PC-3 (cell line): ENCODE measurements at regions not wholly inside any gene's neighbourhood (a gene's known extent, or its start where the extent isn't known, plus 50 kb on each side); places are given as distances from the start of the nearest gene placed in this dataset.
A peak's percentile ranks its signal among the peaks of the same experiment; 100 is the strongest.

Experiments
- ATAC-seq: fragments of 200-7000 bp; cut with Tn5 transposase; 2 replicates; pipeline ENCODE4 v1.9.1; 2020; ENCODE audit warnings: mild to moderate bottlenecking, moderate library complexity
- BruUV-seq: library from RNA; stranded (reverse); fragments of 400-500 nt; replicated peaks from 2 replicates; lab custom pipeline; 2021; lab: Mats Ljungman, UMichigan
- CTCF ChIA-PET: fragments of 300-600 bp; sonication (Branson Sonifier 250); formaldehyde crosslinking; loops from one replicate; lab custom pipeline; 2022; ENCODE audit warnings: antibody characterized with exemption; lab: Charles Lee
- POLR2A ChIA-PET: fragments of 300-600 bp; sonication (Branson Sonifier 250); formaldehyde crosslinking; loops from one replicate; lab custom pipeline; 2022; ENCODE audit warnings: antibody characterized with exemption; ENCODE audit not compliant: unreplicated experiment; lab: Charles Lee
- DNase-seq: peaks from one replicate; pipeline ENCODE4 v3.0.0-alpha.2; 2015
- H2AFZ ChIP-seq: fragments of 300-600 bp; sonication (generic); 2 replicates; pipeline ENCODE4 v1.6.0; 2016; ENCODE audit warnings: antibody characterized with exemption, low read length
- H3F3A ChIP-seq: fragments of 300-600 bp; sonication (generic); one replicate; pipeline ENCODE4 v1.6.0; 2017; ENCODE audit warnings: antibody characterized with exemption, low read length, control low read depth, mild to moderate bottlenecking; ENCODE audit not compliant: unreplicated experiment
- H3K27ac ChIP-seq: fragments of 300-600 bp; sonication (generic); 2 replicates; pipeline ENCODE4 v1.5.1; 2016; ENCODE audit warnings: mild to moderate bottlenecking, low read length
- H3K27me3 ChIP-seq: fragments of 300-600 bp; sonication (generic); 2 replicates; pipeline ENCODE4 v1.6.1; 2016; ENCODE audit warnings: low read length, mixed read lengths
- H3K36me3 ChIP-seq: fragments of 300-600 bp; sonication (generic); 2 replicates; pipeline ENCODE4 v1.6.1; 2016; ENCODE audit warnings: low read depth, mixed run types, low read length, mixed read lengths
- H3K4me1 ChIP-seq: fragments of 300-600 bp; sonication (generic); 2 replicates; pipeline ENCODE4 v1.5.1; 2016; ENCODE audit warnings: low read length; ENCODE audit not compliant: insufficient read depth
- H3K4me2 ChIP-seq: fragments of 300-600 bp; sonication (generic); 2 replicates; pipeline ENCODE4 v1.6.0; 2016; ENCODE audit warnings: low read length
- H3K4me3 ChIP-seq: fragments of 300-600 bp; sonication (generic); 2 replicates; pipeline ENCODE4 v1.5.1; 2016; ENCODE audit warnings: mild to moderate bottlenecking, low read length, mixed read lengths
- H3K79me2 ChIP-seq: fragments of 300-600 bp; sonication (generic); 2 replicates; pipeline ENCODE4 v1.6.1; 2017; ENCODE audit warnings: low read length, mixed read lengths
- H3K9ac ChIP-seq: fragments of 300-600 bp; sonication (generic); 2 replicates; pipeline ENCODE4 v1.6.0; 2016; ENCODE audit warnings: mild to moderate bottlenecking, low read length
- H3K9me2 ChIP-seq: fragments of 300-600 bp; sonication (generic); replicated peaks from 2 replicates; pipeline ENCODE4 v1.6.1; 2016; ENCODE audit warnings: mixed run types, low read length, mixed read lengths
- H3K9me3 ChIP-seq: fragments of 300-600 bp; sonication (generic); 2 replicates; pipeline ENCODE4 v1.6.1; 2016; ENCODE audit warnings: low read length, mixed read lengths
- H4K20me1 ChIP-seq: fragments of 300-600 bp; sonication (generic); 2 replicates; pipeline ENCODE4 v1.6.1; 2016; ENCODE audit warnings: low read length, mixed read lengths
- EZH2 ChIP-seq: fragments of 300-600 bp; sonication (generic); IDR thresholded peaks from one replicate; pipeline ENCODE4 v1.6.1; 2017; ENCODE audit warnings: antibody characterized with exemption, mild to moderate bottlenecking, low read length; ENCODE audit not compliant: unreplicated experiment
- EZH2phosphoT487 ChIP-seq: fragments of 300-600 bp; sonication (generic); IDR thresholded peaks from 2 replicates; pipeline ENCODE4 v1.6.1; 2018; ENCODE audit warnings: mild to moderate bottlenecking, antibody characterized with exemption, low read length, borderline replicate concordance
- intact Hi-C: fragments of 100-400 bp; cut with micrococcal nuclease; formaldehyde crosslinking; loops from 2 replicates; pipeline ENCODE4 v1.9.0; 2023
- TF ChIP-seq, protein P1 (sequence below): fragments of 300-600 bp; sonication (generic); conservative IDR thresholded peaks from 2 replicates; pipeline ENCODE4 v1.5.1; 2017; ENCODE audit warnings: antibody characterized with exemption, low read depth, mild to moderate bottlenecking, low read length

GRCh38 chr6:134690048-134690447, 259.9 kb downstream of the ALDH8A1 start:
- H3K9me2 ChIP-seq = no peaks in the 10 kb centered on the region
- no peaks in the 10 kb centered on the region for H3K36me3 ChIP-seq
- no peak overlapping the region for H3K4me3 ChIP-seq
- H3K79me2 ChIP-seq = no peaks in the 10 kb centered on the region
- DNase-seq (no peak), ATAC-seq (no peak)
- no peaks in the 10 kb centered on the region for H3F3A ChIP-seq
- POLR2A ChIA-PET = no interaction called here
- H3K9me3 ChIP-seq = no peaks in the 10 kb centered on the region
- H3K9ac ChIP-seq = no peak overlapping the region
- TF ChIP-seq EZH2 (no peak), EZH2phosphoT487 (no peak)
- TF ChIP-seq, protein P1, sequence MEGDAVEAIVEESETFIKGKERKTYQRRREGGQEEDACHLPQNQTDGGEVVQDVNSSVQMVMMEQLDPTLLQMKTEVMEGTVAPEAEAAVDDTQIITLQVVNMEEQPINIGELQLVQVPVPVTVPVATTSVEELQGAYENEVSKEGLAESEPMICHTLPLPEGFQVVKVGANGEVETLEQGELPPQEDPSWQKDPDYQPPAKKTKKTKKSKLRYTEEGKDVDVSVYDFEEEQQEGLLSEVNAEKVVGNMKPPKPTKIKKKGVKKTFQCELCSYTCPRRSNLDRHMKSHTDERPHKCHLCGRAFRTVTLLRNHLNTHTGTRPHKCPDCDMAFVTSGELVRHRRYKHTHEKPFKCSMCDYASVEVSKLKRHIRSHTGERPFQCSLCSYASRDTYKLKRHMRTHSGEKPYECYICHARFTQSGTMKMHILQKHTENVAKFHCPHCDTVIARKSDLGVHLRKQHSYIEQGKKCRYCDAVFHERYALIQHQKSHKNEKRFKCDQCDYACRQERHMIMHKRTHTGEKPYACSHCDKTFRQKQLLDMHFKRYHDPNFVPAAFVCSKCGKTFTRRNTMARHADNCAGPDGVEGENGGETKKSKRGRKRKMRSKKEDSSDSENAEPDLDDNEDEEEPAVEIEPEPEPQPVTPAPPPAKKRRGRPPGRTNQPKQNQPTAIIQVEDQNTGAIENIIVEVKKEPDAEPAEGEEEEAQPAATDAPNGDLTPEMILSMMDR = peak; percentile 21; the same call in 1 of the 2 replicates
- no peaks in the 10 kb centered on the region for H4K20me1 ChIP-seq
- H3K4me2 ChIP-seq = no peak overlapping the region
- H3K4me1 ChIP-seq = no peaks in the 10 kb centered on the region; the same call in 1 of the 2 replicates
- no peaks in the 10 kb centered on the region for H3K27me3 ChIP-seq
- intact Hi-C loops = no loop called here
- CTCF ChIA-PET = no interaction called here
- no peak overlapping the region for H2AFZ ChIP-seq
- BruUV-seq = no TSS peak
- no peak overlapping the region for H3K27ac ChIP-seq

DNA sequence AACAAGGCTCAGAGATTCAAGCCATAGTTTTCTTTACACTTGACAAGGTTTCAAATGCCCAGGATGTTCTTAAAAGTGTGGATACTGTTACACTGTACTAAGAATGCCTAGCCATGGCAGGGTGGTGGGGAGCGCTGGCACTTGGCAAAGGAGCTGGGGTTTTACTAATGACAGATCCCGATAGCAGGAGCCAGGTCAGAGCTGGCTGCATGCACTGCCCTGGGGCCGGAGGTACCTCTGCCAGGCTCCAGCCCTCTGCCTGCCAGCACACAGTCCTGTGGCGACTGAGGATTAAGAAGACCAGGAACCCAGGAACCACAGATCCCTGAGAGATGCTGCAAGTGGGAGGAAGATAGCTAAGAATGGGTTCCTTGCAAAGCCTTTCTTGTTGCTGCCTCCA, 260.3 kb downstream of the ALDH8A1 start:
- no peaks in the 10 kb centered on the region for H4K20me1 ChIP-seq
- ATAC-seq = no peak

GRCh38 chr6:134689177-134689576, 260.7 kb downstream of the ALDH8A1 start:
- Histone ChIP-seq H3K4me3 (no peak overlapping the region), H3K9me3 (no peaks in the 10 kb centered on the region), H3K27me3 (no peaks in the 10 kb centered on the region), H2AFZ (no peak overlapping the region), H4K20me1 (no peaks in the 10 kb centered on the region), H3F3A (no peaks in the 10 kb centered on the region), H3K9me2 (no peaks in the 10 kb centered on the region), H3K4me2 (peak overlapping the region; percentile 53), H3K79me2 (no peaks in the 10 kb centered on the region), H3K9ac (no peak overlapping the region), H3K36me3 (no peaks in the 10 kb centered on the region), H3K27ac (no peak overlapping the region), H3K4me1 (no peaks in the 10 kb centered on the region; the same call in 1 of the 2 replicates)
- BruUV-seq = no TSS peak
- ChIA-PET CTCF (no interaction called here), POLR2A (interaction anchor here (0.7 kb wide), 1 partner anchor 74 kb away, joined by 3 read pairs; no protein-coding TSS in a partner anchor)
- TF ChIP-seq EZH2phosphoT487 = no peak
- TF ChIP-seq EZH2 = no peak
- TF ChIP-seq, protein P1 = no peak
- intact Hi-C loops = no loop called here
- DNase-seq (no peak), ATAC-seq (peak; percentile 71; the same call in 1 of the 2 replicates)

More for the DNA sequence above, 260.3 kb downstream of the ALDH8A1 start:
- no peak overlapping the region for H3K9ac ChIP-seq
- H3K4me1 ChIP-seq = no peaks in the 10 kb centered on the region; the same call in 1 of the 2 replicates
- H3K9me2 ChIP-seq = no peaks in the 10 kb centered on the region
- TF ChIP-seq EZH2phosphoT487 = no peak
- no peak for TF ChIP-seq EZH2
- TF ChIP-seq, protein P1 = no peak
- no peak for DNase-seq
- POLR2A ChIA-PET = interaction anchor here (0.7 kb wide), 1 partner anchor 74 kb away, joined by 3 read pairs; no protein-coding TSS in a partner anchor
- H3K27ac ChIP-seq = no peak overlapping the region
- H3K27me3 ChIP-seq = no peaks in the 10 kb centered on the region
- H3K4me2 ChIP-seq = no peak overlapping the region
- H2AFZ ChIP-seq = no peak overlapping the region
- no peaks in the 10 kb centered on the region for H3K79me2 ChIP-seq
- CTCF ChIA-PET = no interaction called here
- H3K9me3 ChIP-seq = no peaks in the 10 kb centered on the region
- no peaks in the 10 kb centered on the region for H3K36me3 ChIP-seq
- H3F3A ChIP-seq = no peaks in the 10 kb centered on the region
- H3K4me3 ChIP-seq = no peak overlapping the region
- intact Hi-C loops = no loop called here
- no TSS peak for BruUV-seq
